Left lung (tissue), 4 donors: ENCODE measurements at regions not wholly inside any gene's neighbourhood (a gene's known extent, or its start where the extent isn't known, plus 50 kb on each side); places are given as distances from the start of the nearest gene placed in this dataset.

Experiments
- ATAC-seq: fragments of 200-7000 bp; cut with Tn5 transposase; one replicate; pipeline ENCODE4 v1.9.1; 2020; ENCODE audit warnings: moderate library complexity
- DNase-seq, 4 donors: peaks; one replicate each; pipeline ENCODE4 v3.0.0-alpha.2; 2013 to 2020
- H3K27ac ChIP-seq, 2 donors: fragments of 200-600 bp; sonication (generic) in 1 of 2; one replicate each; pipeline versions ENCODE4 v1.5.0 to v1.8.0; 2020 to 2021
- H3K27me3 ChIP-seq, 2 donors: fragments of 200-600 bp; sonication (generic) in 1 of 2; one replicate each; pipeline versions ENCODE4 v1.5.0 to v1.8.0; 2020 to 2021
- H3K36me3 ChIP-seq, 2 donors: fragments of 200-600 bp; sonication (generic) in 1 of 2; one replicate each; pipeline versions ENCODE4 v1.5.0 to v1.8.0; 2020 to 2021
- H3K4me1 ChIP-seq, 2 donors: fragments of 200-600 bp; one replicate each; pipeline ENCODE4 v1.8.0; 2021
- H3K4me3 ChIP-seq, 2 donors: fragments of 200-600 bp; sonication (generic) in 1 of 2; one replicate each; pipeline versions ENCODE4 v1.5.0 to v1.8.0; 2020 to 2021; ENCODE audit warnings: mild to moderate bottlenecking in 1 of 2
- H3K9me3 ChIP-seq, 2 donors: fragments of 200-600 bp; sonication (generic) in 1 of 2; one replicate each; pipeline versions ENCODE4 v1.5.0 to v1.8.0; 2020 to 2021
- intact Hi-C, 2 donors: fragments of 100-400 bp; cut with DNase I; formaldehyde crosslinking; loops; one replicate each; pipeline versions ENCODE4 v1.11.2 to v1.14.2; 2022
- TF ChIP-seq, protein P1 (sequence below), 2 donors: fragments of 200-600 bp; sonication (generic) in 1 of 2; IDR thresholded peaks; one replicate each; pipeline versions ENCODE4 v1.5.0 to v1.8.0; 2021; ENCODE audit warnings: antibody characterized with exemption in 2 of 2
- donor health status: DM: no; HTN: yes; CAD: no.
- donor health status: DM: no; HTN: no; CAD: no.

GRCh38 chr6:44011350-44011920 is 115.8 kb downstream of the MRPL14 start:
- peaks cover 0 to 14% of the 10 kb centered on the region in 2 donors for H3K9me3 ChIP-seq
- H3K4me1 ChIP-seq, result peaks cover 0 to 28% of the 10 kb centered on the region in 2 donors
- H3K36me3 ChIP-seq, result no peaks in the 10 kb centered on the region
- ATAC-seq (no peak), DNase-seq (no peak)
- TF ChIP-seq, protein P1, sequence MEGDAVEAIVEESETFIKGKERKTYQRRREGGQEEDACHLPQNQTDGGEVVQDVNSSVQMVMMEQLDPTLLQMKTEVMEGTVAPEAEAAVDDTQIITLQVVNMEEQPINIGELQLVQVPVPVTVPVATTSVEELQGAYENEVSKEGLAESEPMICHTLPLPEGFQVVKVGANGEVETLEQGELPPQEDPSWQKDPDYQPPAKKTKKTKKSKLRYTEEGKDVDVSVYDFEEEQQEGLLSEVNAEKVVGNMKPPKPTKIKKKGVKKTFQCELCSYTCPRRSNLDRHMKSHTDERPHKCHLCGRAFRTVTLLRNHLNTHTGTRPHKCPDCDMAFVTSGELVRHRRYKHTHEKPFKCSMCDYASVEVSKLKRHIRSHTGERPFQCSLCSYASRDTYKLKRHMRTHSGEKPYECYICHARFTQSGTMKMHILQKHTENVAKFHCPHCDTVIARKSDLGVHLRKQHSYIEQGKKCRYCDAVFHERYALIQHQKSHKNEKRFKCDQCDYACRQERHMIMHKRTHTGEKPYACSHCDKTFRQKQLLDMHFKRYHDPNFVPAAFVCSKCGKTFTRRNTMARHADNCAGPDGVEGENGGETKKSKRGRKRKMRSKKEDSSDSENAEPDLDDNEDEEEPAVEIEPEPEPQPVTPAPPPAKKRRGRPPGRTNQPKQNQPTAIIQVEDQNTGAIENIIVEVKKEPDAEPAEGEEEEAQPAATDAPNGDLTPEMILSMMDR (IDR thresholded peaks at IDR 0.05), result no peak
- no peak overlapping the region for H3K4me3 ChIP-seq
- H3K27me3 ChIP-seq, result peaks cover 0 to 40% of the 10 kb centered on the region in 2 donors
- intact Hi-C loops, result no loop called here
- peak overlapping the region in 1 of 2 donors; percentile 8 for H3K27ac ChIP-seq

GRCh38 chr6:44010411-44011349 is 116.6 kb downstream of the MRPL14 start:
- no peak overlapping the region for H3K27ac ChIP-seq
- DNase-seq, result no peak
- peak; percentile 75 for ATAC-seq
- TF ChIP-seq, protein P1 (IDR thresholded peaks at IDR 0.05), result no peak
- H3K27me3 ChIP-seq, result peaks cover 0 to 47% of the 10 kb centered on the region in 2 donors
- intact Hi-C loops, result no loop called here
- H3K36me3 ChIP-seq, result no peaks in the 10 kb centered on the region
- no peak overlapping the region for H3K4me3 ChIP-seq
- H3K9me3 ChIP-seq, result peaks cover 0 to 14% of the 10 kb centered on the region in 2 donors
- peaks cover 0 to 28% of the 10 kb centered on the region in 2 donors for H3K4me1 ChIP-seq

- Histone ChIP-seq H3K9me3 (peaks cover 0 to 14% of the 10 kb centered on the region in 2 donors), H3K27ac (no peak overlapping the region), H3K4me1 (peaks cover 0 to 28% of the 10 kb centered on the region in 2 donors), H3K27me3 (peaks cover 0 to 57% of the 10 kb centered on the region in 2 donors), H3K4me3 (no peak overlapping the region), H3K36me3 (no peaks in the 10 kb centered on the region)
- ATAC-seq (no peak), DNase-seq (no peak)
- TF ChIP-seq, protein P1 (IDR thresholded peaks at IDR 0.05), result no peak
- intact Hi-C loops, result no loop called here
Observed at GRCh38 chr6:44009425-44010321, 117.6 kb downstream of the MRPL14 start.

DNA sequence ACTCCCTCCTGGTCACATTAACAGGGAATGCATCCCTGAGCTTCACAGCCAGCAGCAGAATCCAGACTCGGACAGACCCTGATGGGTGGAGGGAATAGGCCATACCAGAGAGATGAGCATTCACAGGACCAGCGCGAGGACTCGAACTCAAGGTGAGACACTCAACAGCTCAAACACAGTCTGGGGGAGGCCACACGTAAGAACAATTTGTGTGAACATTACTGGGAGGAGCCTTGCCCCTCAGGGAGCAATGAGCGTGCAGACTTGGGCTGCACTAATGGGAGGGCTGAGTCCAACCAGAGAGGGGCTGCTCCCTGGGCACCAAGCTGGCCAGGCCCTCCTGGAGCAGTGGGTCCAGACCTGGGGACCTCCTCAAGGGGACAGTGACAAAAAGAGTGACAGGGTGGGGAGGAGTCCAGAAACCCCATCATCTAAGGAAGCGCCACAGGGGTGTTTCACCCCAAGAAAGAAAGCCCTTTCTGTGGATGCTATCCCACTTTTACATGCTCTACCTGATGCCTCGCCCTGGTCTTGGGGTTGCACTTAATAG is 118.4 kb downstream of the MRPL14 start:
- no peak overlapping the region for H3K27ac ChIP-seq
- peaks cover 0 to 65% of the 10 kb centered on the region in 2 donors for H3K27me3 ChIP-seq
- TF ChIP-seq, protein P1 (IDR thresholded peaks at IDR 0.05), result no peak
- intact Hi-C loops, result no loop called here
- no peaks in the 10 kb centered on the region for H3K36me3 ChIP-seq
- H3K4me3 ChIP-seq, result no peak overlapping the region
- no peak for ATAC-seq
- H3K9me3 ChIP-seq, result peaks cover 0 to 14% of the 10 kb centered on the region in 2 donors
- DNase-seq, result no peak
- peaks cover 0 to 28% of the 10 kb centered on the region in 2 donors for H3K4me1 ChIP-seq
